HepG2 (cell line): ENCODE measurements at regions not wholly inside any gene's neighbourhood (a gene's known extent, or its start where the extent isn't known, plus 50 kb on each side); places are given as distances from the start of the nearest gene placed in this dataset.

Experiments used
- BRCA1 ChIP-seq: sonication (generic); formaldehyde crosslinking; IDR thresholded peaks from 2 replicates; pipeline ENCODE4 v1.4.0; 2020; ENCODE audit warnings: missing genetic modification reagents
- HNRNPUL1 ChIP-seq: fragments of 200-400 bp; formaldehyde crosslinking; IDR thresholded peaks from 2 replicates; pipeline ENCODE4 v1.6.1; 2017; ENCODE audit warnings: low read depth, mild to moderate bottlenecking, low read length, moderate library complexity
- HOMEZ ChIP-seq: IDR thresholded peaks from 2 replicates; pipeline ENCODE4 v1.6.1; 2016; ENCODE audit warnings: low read depth
- STAT6 ChIP-seq: sonication (generic); formaldehyde crosslinking; IDR thresholded peaks from 2 replicates; pipeline ENCODE4 v1.4.0; 2020; ENCODE audit warnings: missing genetic modification reagents, mild to moderate bottlenecking, borderline replicate concordance
- THYN1 ChIP-seq: sonication (generic); formaldehyde crosslinking; IDR thresholded peaks from 2 replicates; pipeline ENCODE4 v1.8.1; 2023; ENCODE audit warnings: low read depth, mild to moderate bottlenecking, moderate library complexity, missing genetic modification reagents, borderline replicate concordance
- ZGPAT ChIP-seq: IDR thresholded peaks from 2 replicates; pipeline ENCODE4 v1.6.1; 2016; ENCODE audit warnings: mild to moderate bottlenecking
- ZNF512 ChIP-seq: sonication (generic); formaldehyde crosslinking; IDR thresholded peaks from 2 replicates; pipeline ENCODE4 v1.4.0; 2020; ENCODE audit warnings: mild to moderate bottlenecking, missing genetic modification reagents

- no peak for TF ChIP-seq BRCA1 (CRISPR knock-in tag)
- TF ChIP-seq HOMEZ = no peak
- TF ChIP-seq ZNF512 (CRISPR knock-in tag) = no peak
- TF ChIP-seq ZGPAT (CRISPR knock-in tag) = no peak
- no peak for TF ChIP-seq STAT6 (CRISPR knock-in tag)
- TF ChIP-seq THYN1 (CRISPR knock-in tag) = no peak
- TF ChIP-seq HNRNPUL1 = no peak
These were observed 234.8 kb downstream of the PYDC2 start for GRCh38 chr3:191695815-191696153.
